ENCODE measurements at regions not wholly inside any gene's neighbourhood (a gene's known extent, or its start where the extent isn't known, plus 50 kb on each side); places are given as distances from the start of the nearest gene placed in this dataset.

- H3K4me3 ChIP-seq (ENCODE audit: low read depth, low read length): no peak overlapping the region
- no peak for DNase-seq (ENCODE audit: low read depth)
- TF ChIP-seq CTCF (IDR thresholded peaks at IDR 0.05; ENCODE audit: insufficient read depth, low read length): no peak
Observed at GRCh38 chr16:52294660-52295059, 252.3 kb downstream of the TOX3 start.

GRCh38 chr16:52293204-52293603 lies 253.7 kb downstream of the TOX3 start:
- TF ChIP-seq CTCF (IDR thresholded peaks at IDR 0.05; ENCODE audit: insufficient read depth, low read length): no peak
- DNase-seq (ENCODE audit: low read depth): no peak
- no peak overlapping the region for H3K4me3 ChIP-seq (ENCODE audit: low read depth, low read length)

GRCh38 chr16:52283584-52284375 lies 263.2 kb downstream of the TOX3 start:
- no peak overlapping the region for H3K4me3 ChIP-seq (ENCODE audit: low read depth, low read length)
- no peak for DNase-seq (ENCODE audit: low read depth)
- TF ChIP-seq CTCF (IDR thresholded peaks at IDR 0.05; ENCODE audit: insufficient read depth, low read length): no peak

GRCh38 chr16:52283018-52283417 lies 263.9 kb downstream of the TOX3 start:
- H3K4me3 ChIP-seq (ENCODE audit: low read depth, low read length): no peak overlapping the region
- no peak for TF ChIP-seq CTCF (IDR thresholded peaks at IDR 0.05; ENCODE audit: insufficient read depth, low read length)
- peak; percentile 16 for DNase-seq (ENCODE audit: low read depth)

GRCh38 chr16:52280086-52280485 lies 266.9 kb downstream of the TOX3 start:
- H3K4me3 ChIP-seq (ENCODE audit: low read depth, low read length): no peak overlapping the region
- TF ChIP-seq CTCF (IDR thresholded peaks at IDR 0.05; ENCODE audit: insufficient read depth, low read length): no peak
- DNase-seq (ENCODE audit: low read depth): no peak

GRCh38 chr16:52271088-52271750 lies 275.7 kb downstream of the TOX3 start:
- no peak overlapping the region for H3K4me3 ChIP-seq (ENCODE audit: low read depth, low read length)
- TF ChIP-seq CTCF (IDR thresholded peaks at IDR 0.05; ENCODE audit: insufficient read depth, low read length): no peak
- no peak for DNase-seq (ENCODE audit: low read depth)

All from fibroblast of the aortic adventitia (primary cell).